A673 (cell line): ENCODE measurements at regions not wholly inside any gene's neighbourhood (a gene's known extent, or its start where the extent isn't known, plus 50 kb on each side); places are given as distances from the start of the nearest gene placed in this dataset.

ENCODE experiments used
- BruUV-seq: library from RNA; stranded (reverse); fragments of 400-500 nt; replicated peaks from 2 replicates; lab custom pipeline; 2021; lab: Mats Ljungman, UMichigan
- CTCF ChIA-PET: fragments of 300-600 bp; sonication (Branson Sonifier 250); formaldehyde crosslinking; loops from one replicate; lab custom pipeline; 2022; ENCODE audit warnings: antibody characterized with exemption; lab: Charles Lee
- POLR2A ChIA-PET: fragments of 300-600 bp; sonication (Branson Sonifier 250); formaldehyde crosslinking; loops from one replicate; lab custom pipeline; 2022; ENCODE audit warnings: antibody characterized with exemption; ENCODE audit not compliant: low non-redundant PET; lab: Charles Lee
- DNase-seq: peaks from one replicate; pipeline ENCODE4 v3.0.0-alpha.2; 2015; ENCODE audit warnings: low spot score
- H3K27ac ChIP-seq: fragments of 200-600 bp; sonication (generic); 2 replicates; pipeline ENCODE4 v1.5.1; 2016; ENCODE audit warnings: mixed run types, low read depth, mild to moderate bottlenecking, mixed read lengths, antibody characterized with exemption, low read length; ENCODE audit not compliant: poor library complexity, severe bottlenecking
- H3K27me3 ChIP-seq: fragments of 200-600 bp; sonication (generic); replicated peaks from 2 replicates; pipeline ENCODE4 v1.6.1; 2017; ENCODE audit warnings: mixed run types, low read depth, mild to moderate bottlenecking, mixed read lengths, antibody characterized with exemption, low read length; ENCODE audit not compliant: insufficient read depth, poor library complexity
- H3K36me3 ChIP-seq: fragments of 200-600 bp; sonication (generic); 2 replicates; pipeline ENCODE4 v1.6.1; 2016; ENCODE audit warnings: mixed run types, mild to moderate bottlenecking, mixed read lengths, antibody characterized with exemption, low read length; ENCODE audit not compliant: insufficient read depth, poor library complexity, severe bottlenecking
- H3K4me1 ChIP-seq: fragments of 200-600 bp; sonication (generic); 2 replicates; pipeline ENCODE4 v1.6.1; 2017; ENCODE audit warnings: mixed run types, mild to moderate bottlenecking, mixed read lengths, antibody characterized with exemption, low read length; ENCODE audit not compliant: insufficient read depth, poor library complexity, severe bottlenecking
- H3K4me3 ChIP-seq: fragments of 200-600 bp; sonication (generic); 2 replicates; pipeline ENCODE4 v1.5.1; 2016; ENCODE audit warnings: low read depth, mixed run types, mild to moderate bottlenecking, mixed read lengths, low read length; ENCODE audit not compliant: poor library complexity, severe bottlenecking
- H3K9me3 ChIP-seq: fragments of 200-600 bp; sonication (generic); 2 replicates; pipeline ENCODE4 v1.6.1; 2016; ENCODE audit warnings: mixed run types, low read depth, mild to moderate bottlenecking, mixed read lengths, antibody characterized with exemption, low read length; ENCODE audit not compliant: poor library complexity, severe bottlenecking
- EZH2 ChIP-seq: fragments of 200-600 bp; sonication (generic); IDR thresholded peaks from 2 replicates; pipeline ENCODE4 v1.6.1; 2017; ENCODE audit warnings: borderline replicate concordance, low read depth, mild to moderate bottlenecking, mixed read lengths, antibody characterized with exemption, low read length; ENCODE audit not compliant: poor library complexity, severe bottlenecking
- intact Hi-C: fragments of 100-400 bp; cut with micrococcal nuclease; formaldehyde crosslinking; loops from one replicate; pipeline ENCODE4 v1.10.0; 2022; ENCODE audit not compliant: unreplicated experiment
- TF ChIP-seq, protein P1 (sequence below): fragments of 300-800, 200-600 bp; sonication (generic); conservative IDR thresholded peaks from 2 replicates; pipeline ENCODE4 v1.5.1; 2017; ENCODE audit warnings: low read depth, mild to moderate bottlenecking, antibody characterized with exemption, low read length, moderate library complexity, mixed read lengths

DNA sequence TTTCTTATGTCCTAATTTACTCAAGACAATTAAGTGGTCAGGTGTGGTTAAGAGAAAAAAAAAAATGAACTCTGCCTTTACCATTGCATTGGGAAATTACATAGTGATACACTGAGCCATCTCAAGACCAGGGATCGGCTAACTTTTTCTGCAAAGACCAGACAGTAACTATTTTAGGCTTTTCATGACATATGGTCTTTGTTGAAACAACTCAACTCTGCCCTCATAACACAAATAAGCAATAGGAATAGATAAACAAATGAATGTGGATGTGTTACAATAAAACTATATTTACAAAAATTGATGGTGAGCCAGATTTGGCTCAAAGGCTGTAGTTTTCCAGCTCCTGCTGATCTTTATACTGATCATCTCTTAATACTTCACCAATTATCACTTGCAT is 632.6 kb upstream of the INTU start:
- H3K27me3 ChIP-seq: no peaks in the 10 kb centered on the region
- TF ChIP-seq, protein P1, sequence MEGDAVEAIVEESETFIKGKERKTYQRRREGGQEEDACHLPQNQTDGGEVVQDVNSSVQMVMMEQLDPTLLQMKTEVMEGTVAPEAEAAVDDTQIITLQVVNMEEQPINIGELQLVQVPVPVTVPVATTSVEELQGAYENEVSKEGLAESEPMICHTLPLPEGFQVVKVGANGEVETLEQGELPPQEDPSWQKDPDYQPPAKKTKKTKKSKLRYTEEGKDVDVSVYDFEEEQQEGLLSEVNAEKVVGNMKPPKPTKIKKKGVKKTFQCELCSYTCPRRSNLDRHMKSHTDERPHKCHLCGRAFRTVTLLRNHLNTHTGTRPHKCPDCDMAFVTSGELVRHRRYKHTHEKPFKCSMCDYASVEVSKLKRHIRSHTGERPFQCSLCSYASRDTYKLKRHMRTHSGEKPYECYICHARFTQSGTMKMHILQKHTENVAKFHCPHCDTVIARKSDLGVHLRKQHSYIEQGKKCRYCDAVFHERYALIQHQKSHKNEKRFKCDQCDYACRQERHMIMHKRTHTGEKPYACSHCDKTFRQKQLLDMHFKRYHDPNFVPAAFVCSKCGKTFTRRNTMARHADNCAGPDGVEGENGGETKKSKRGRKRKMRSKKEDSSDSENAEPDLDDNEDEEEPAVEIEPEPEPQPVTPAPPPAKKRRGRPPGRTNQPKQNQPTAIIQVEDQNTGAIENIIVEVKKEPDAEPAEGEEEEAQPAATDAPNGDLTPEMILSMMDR: no peak
- no peak for TF ChIP-seq EZH2
- DNase-seq: no peak
- no peak overlapping the region for H3K4me3 ChIP-seq
- no peak overlapping the region for H3K27ac ChIP-seq
- peaks cover 9% of the 10 kb centered on the region for H3K4me1 ChIP-seq
- no peaks in the 10 kb centered on the region for H3K9me3 ChIP-seq
- intact Hi-C loops: loop anchor here (5.0 kb wide), 1 partner anchor 533 kb away; no protein-coding TSS in a partner anchor
- no TSS peak for BruUV-seq
- CTCF ChIA-PET: no interaction called here
- POLR2A ChIA-PET: no interaction called here
- no peaks in the 10 kb centered on the region for H3K36me3 ChIP-seq

DNA sequence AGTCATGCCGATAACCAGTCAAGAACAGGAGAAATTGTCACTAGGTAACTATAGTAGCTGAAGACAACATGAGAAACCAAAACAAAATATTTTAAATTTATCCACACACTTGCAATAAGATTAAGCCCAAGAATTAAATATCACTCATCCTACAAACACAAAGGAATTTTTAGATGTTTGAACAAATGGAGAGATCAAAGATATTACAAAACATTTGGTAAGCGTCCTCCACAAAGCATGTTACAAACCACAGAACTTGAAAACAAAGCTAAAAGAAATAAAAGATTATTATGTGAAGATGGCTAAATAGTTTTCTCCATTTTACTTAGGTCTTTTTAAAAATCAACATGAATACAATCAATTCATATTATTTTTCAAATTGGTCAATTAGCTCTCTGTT is 631.9 kb upstream of the INTU start:
- BruUV-seq: TSS peak; percentile 77
- no peaks in the 10 kb centered on the region for H3K27me3 ChIP-seq
- intact Hi-C loops: loop anchor here (5.0 kb wide), 1 partner anchor 534 kb away; no protein-coding TSS in a partner anchor
- no peaks in the 10 kb centered on the region for H3K36me3 ChIP-seq
- no peaks in the 10 kb centered on the region for H3K9me3 ChIP-seq
- CTCF ChIA-PET: interaction anchor here (0.8 kb wide), 1 partner anchor 418 kb away, joined by 3 read pairs; no protein-coding TSS in a partner anchor
- H3K4me1 ChIP-seq: peaks cover 13% of the 10 kb centered on the region
- TF ChIP-seq, protein P1: no peak
- no peak for TF ChIP-seq EZH2
- peak overlapping the region; percentile 62 for H3K27ac ChIP-seq
- POLR2A ChIA-PET: no interaction called here
- DNase-seq: no peak
- H3K4me3 ChIP-seq: no peak overlapping the region

DNA sequence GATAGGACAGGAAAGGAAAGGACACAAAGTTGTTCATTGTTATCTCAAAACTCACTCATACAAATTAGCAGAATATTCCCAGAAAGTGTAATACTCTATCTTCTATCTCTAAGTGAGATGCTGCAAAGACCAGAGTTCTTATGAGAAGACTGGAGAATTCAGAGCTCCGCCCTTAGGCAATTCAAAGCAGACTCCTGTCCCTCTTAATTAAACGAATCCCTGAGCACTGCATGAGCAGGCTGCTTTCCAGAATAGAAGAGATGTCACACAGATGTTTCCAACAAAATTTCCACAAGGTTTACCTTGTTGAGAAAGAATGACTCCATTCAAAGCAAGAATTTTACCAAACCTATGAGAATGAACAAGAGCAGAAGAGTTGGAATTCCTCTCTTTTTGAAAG is 630.8 kb upstream of the INTU start:
- intact Hi-C loops: loop anchor here (5.0 kb wide), 1 partner anchor 535 kb away; no protein-coding TSS in a partner anchor
- peak; percentile 55 for DNase-seq
- TF ChIP-seq, protein P1: no peak
- TF ChIP-seq EZH2: no peak
- Histone ChIP-seq H3K4me1 (peaks cover 24% of the 10 kb centered on the region), H3K36me3 (no peaks in the 10 kb centered on the region), H3K4me3 (no peak overlapping the region), H3K27me3 (no peaks in the 10 kb centered on the region), H3K27ac (peak overlapping the region; percentile 58), H3K9me3 (no peaks in the 10 kb centered on the region)
- POLR2A ChIA-PET: no interaction called here
- CTCF ChIA-PET: interaction anchor here (0.8 kb wide), 1 partner anchor 419 kb away, joined by 3 read pairs; no protein-coding TSS in a partner anchor
- BruUV-seq: no TSS peak
